ENCODE measurements at regions not wholly inside any gene's neighbourhood (a gene's known extent, or its start where the extent isn't known, plus 50 kb on each side); places are given as distances from the start of the nearest gene placed in this dataset.

DNA sequence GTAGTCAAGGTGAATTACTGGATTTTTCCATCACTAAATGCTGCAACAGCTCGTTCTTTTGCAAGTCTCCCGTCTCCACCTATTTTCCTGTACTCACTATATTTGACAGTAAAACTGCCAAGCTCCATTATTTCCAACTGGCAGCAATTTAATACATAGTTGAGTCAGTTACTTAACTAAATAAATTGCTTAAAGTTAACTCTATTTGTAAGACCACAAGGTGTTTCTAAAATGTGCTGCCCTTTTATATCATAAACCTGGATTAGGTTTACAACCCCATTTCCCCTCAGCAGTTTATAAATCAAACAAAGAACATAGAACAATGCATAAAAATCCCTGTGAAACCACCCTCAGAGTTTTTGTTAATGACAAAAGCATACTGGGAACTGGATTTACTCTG is 211.4 kb upstream of the DPH6 start:
- FAIRE-seq (no peak), ATAC-seq (no peak), DNase-seq (ENCODE audit: low read depth, low spot score) (no peak)
- Histone ChIP-seq H3K27me3 (replicated peaks in 1 of 2; ENCODE audit: control insufficient read depth in 2 of 2, insufficient read depth in 2 of 2, low read length in 1 of 2) (no peaks in the 10 kb centered on the region), H3K27ac (ENCODE audit: control insufficient read depth, insufficient read depth) (no peak overlapping the region), H3K36me3 (ENCODE audit: control insufficient read depth in 2 of 2, insufficient read depth in 2 of 2, low read length in 1 of 2) (no peaks in the 10 kb centered on the region), H3K4me1 (ENCODE audit: control insufficient read depth, insufficient read depth, low read length) (no peaks in the 10 kb centered on the region), H3K9ac (ENCODE audit: control insufficient read depth, insufficient read depth, low read length) (no peak overlapping the region), H3K4me2 (ENCODE audit: control insufficient read depth, insufficient read depth) (no peak overlapping the region), H3K4me3 (no peak overlapping the region), H2AFZ (ENCODE audit: control insufficient read depth, low read depth, low read length) (no peak overlapping the region), H3K9me3 (replicated peaks; ENCODE audit: control insufficient read depth, insufficient read depth, low read length) (no peaks in the 10 kb centered on the region), H4K20me1 (ENCODE audit: control insufficient read depth, insufficient read depth) (no peaks in the 10 kb centered on the region), H3K79me2 (ENCODE audit: control insufficient read depth, insufficient read depth, low read length) (no peaks in the 10 kb centered on the region)
- in situ Hi-C loops (cut with MboI) (no loop called here), intact Hi-C loops (cut with micrococcal nuclease; ENCODE audit: unreplicated experiment) (loop anchor here (10.0 kb wide), 2 partner anchors 737 to 1377 kb away; no protein-coding TSS in a partner anchor)
- 44% methylated on average over 2 of the region's 2 CpGs for WGBS (ENCODE audit: insufficient coverage, insufficient replicate concordance, low lambda C conversion rate, missing lambda C conversion rate)
- BruUV-seq (replicated peaks) = no TSS peak
- ChIA-PET SMC1A (ENCODE audit: uncharacterized antibody, unreplicated experiment) (no interaction called here), RAD21 (ENCODE audit: unreplicated experiment) (no interaction called here), CTCF (no interaction called here), POLR2A (no interaction called here)
- TF ChIP-seq CEBPB (IDR thresholded peaks at IDR 0.05; ENCODE audit: borderline replicate concordance in 1 of 2, low read depth in 2 of 2, low read length in 2 of 2) (no peak), TARDBP (IDR thresholded peaks at IDR 0.05; ENCODE audit: borderline replicate concordance) (no peak), ZZZ3 (IDR thresholded peaks at IDR 0.05; ENCODE audit: control insufficient read depth, insufficient read length, low read depth) (no peak), NFXL1 (IDR thresholded peaks at IDR 0.05; ENCODE audit: borderline replicate concordance) (no peak), GATAD2B (conservative IDR thresholded peaks at IDR 0.05; ENCODE audit: low read depth) (no peak), RELA (IDR thresholded peaks at IDR 0.05; ENCODE audit: borderline replicate concordance, partially characterized antibody) (no peak), FOXM1 (IDR thresholded peaks at IDR 0.05; ENCODE audit: low read depth, low read length) (no peak), RFX5 (IDR thresholded peaks at IDR 0.05; ENCODE audit: low read depth, low read length) (no peak), IRF5 (IDR thresholded peaks at IDR 0.05; ENCODE audit: borderline replicate concordance) (no peak), CBFB (IDR thresholded peaks at IDR 0.05; ENCODE audit: low read depth) (no peak)
- TF ChIP-seq, protein P1, sequence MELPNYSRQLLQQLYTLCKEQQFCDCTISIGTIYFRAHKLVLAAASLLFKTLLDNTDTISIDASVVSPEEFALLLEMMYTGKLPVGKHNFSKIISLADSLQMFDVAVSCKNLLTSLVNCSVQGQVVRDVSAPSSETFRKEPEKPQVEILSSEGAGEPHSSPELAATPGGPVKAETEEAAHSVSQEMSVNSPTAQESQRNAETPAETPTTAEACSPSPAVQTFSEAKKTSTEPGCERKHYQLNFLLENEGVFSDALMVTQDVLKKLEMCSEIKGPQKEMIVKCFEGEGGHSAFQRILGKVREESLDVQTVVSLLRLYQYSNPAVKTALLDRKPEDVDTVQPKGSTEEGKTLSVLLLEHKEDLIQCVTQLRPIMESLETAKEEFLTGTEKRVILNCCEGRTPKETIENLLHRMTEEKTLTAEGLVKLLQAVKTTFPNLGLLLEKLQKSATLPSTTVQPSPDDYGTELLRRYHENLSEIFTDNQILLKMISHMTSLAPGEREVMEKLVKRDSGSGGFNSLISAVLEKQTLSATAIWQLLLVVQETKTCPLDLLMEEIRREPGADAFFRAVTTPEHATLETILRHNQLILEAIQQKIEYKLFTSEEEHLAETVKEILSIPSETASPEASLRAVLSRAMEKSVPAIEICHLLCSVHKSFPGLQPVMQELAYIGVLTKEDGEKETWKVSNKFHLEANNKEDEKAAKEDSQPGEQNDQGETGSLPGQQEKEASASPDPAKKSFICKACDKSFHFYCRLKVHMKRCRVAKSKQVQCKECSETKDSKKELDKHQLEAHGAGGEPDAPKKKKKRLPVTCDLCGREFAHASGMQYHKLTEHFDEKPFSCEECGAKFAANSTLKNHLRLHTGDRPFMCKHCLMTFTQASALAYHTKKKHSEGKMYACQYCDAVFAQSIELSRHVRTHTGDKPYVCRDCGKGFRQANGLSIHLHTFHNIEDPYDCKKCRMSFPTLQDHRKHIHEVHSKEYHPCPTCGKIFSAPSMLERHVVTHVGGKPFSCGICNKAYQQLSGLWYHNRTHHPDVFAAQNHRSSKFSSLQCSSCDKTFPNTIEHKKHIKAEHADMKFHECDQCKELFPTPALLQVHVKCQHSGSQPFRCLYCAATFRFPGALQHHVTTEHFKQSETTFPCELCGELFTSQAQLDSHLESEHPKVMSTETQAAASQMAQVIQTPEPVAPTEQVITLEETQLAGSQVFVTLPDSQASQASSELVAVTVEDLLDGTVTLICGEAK (IDR thresholded peaks at IDR 0.05; ENCODE audit: borderline replicate concordance) = no peak
- TF ChIP-seq, protein P2, sequence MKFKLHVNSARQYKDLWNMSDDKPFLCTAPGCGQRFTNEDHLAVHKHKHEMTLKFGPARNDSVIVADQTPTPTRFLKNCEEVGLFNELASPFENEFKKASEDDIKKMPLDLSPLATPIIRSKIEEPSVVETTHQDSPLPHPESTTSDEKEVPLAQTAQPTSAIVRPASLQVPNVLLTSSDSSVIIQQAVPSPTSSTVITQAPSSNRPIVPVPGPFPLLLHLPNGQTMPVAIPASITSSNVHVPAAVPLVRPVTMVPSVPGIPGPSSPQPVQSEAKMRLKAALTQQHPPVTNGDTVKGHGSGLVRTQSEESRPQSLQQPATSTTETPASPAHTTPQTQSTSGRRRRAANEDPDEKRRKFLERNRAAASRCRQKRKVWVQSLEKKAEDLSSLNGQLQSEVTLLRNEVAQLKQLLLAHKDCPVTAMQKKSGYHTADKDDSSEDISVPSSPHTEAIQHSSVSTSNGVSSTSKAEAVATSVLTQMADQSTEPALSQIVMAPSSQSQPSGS (IDR thresholded peaks at IDR 0.05; ENCODE audit: low read length) = no peak
- TF ChIP-seq, protein P3, sequence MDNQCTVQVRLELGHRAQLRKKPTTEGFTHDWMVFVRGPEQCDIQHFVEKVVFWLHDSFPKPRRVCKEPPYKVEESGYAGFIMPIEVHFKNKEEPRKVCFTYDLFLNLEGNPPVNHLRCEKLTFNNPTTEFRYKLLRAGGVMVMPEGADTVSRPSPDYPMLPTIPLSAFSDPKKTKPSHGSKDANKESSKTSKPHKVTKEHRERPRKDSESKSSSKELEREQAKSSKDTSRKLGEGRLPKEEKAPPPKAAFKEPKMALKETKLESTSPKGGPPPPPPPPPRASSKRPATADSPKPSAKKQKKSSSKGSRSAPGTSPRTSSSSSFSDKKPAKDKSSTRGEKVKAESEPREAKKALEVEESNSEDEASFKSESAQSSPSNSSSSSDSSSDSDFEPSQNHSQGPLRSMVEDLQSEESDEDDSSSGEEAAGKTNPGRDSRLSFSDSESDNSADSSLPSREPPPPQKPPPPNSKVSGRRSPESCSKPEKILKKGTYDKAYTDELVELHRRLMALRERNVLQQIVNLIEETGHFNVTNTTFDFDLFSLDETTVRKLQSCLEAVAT (IDR thresholded peaks at IDR 0.05) = no peak

Data from GM12878 (cell line).